HPDE6-E6E7 (cell line): ENCODE measurements at regions not wholly inside any gene's neighbourhood (a gene's known extent, or its start where the extent isn't known, plus 50 kb on each side); places are given as distances from the start of the nearest gene placed in this dataset.
"Not testable (repeated sequence)": the region's sequence is repeated elsewhere in the genome, so short reads cannot be mapped to it uniquely, and the experiment has no call there.

Source experiments
- DNase-seq: peaks from one replicate; pipeline ENCODE4 v3.0.0; 2011; ENCODE audit warnings: missing footprints; ENCODE audit errors: extremely low spot score

DNA sequence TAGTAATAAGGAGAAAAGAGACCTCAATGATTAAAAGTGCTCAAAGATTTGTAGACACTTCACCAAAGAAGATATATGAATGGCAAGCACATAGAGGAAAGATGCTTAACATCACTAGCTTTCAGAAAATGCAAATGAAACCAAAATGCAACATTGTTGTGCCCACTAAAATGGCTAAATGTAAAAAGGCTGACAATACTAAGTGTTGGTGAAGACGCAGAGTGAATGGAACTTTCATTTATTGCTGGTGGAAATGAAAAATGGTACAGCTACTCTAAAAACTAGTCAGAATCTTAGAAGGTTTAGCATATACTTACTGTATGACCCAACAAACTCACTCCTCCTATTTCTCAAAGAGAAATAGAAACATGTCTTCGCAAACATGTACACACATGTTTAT, 212.9 kb upstream of the PITRM1 start:
- no peak for DNase-seq

DNA sequence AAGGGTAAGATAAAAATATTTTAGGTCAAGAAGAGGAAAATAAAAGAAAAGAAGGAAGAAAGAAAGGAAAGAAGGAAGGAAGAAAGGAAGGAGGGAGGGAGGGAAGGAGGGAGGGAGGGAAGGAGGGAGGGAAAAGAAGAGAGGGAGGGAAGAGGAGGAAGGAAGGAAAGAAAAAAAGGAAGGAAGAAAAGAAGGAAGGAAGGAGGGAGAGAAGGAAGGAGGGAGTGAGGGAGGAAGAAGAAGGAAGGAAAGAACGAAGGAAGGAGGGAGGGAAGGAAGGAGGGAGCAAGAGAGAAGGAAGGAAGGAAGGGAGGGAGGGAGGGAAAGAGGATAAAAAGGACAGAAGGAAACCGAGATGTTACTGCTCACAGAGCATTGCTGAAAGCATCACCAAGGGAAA, 209.5 kb upstream of the PITRM1 start:
- DNase-seq, result no peak

DNA sequence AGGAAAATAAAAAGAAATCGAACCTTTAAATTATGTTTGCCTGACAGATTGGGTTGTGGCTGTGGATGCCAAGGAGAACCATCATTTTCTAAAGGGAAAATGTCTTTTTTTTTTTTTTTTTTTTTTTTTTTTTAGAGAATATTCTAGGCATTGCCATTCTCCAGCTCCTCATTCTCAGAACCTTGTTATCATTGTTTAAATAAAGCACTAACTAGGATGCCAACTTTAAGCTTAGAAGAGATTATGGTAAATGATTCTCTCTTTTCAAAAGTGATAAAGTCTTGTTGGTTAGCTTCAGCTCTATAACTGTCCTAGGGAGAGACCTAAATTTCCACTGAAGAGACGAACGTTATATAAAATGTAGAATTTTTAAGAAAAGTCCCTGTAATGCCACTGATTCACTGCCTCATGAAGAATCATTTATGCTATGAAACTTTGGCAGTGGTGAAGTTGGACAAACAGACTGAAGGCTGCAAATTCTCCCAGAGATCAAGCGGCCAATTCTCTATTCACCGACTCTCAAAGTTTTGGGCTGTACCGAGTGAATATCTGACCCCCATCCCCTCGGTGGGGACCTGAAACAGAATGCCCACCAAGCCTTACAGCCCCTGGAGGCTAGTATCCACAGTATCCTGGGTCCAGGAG, 207.9 kb upstream of the PITRM1 start:
- DNase-seq, result no peak

GRCh38 chr10:3376631-3377030, 204.0 kb upstream of the PITRM1 start:
- DNase-seq, result no peak

DNA sequence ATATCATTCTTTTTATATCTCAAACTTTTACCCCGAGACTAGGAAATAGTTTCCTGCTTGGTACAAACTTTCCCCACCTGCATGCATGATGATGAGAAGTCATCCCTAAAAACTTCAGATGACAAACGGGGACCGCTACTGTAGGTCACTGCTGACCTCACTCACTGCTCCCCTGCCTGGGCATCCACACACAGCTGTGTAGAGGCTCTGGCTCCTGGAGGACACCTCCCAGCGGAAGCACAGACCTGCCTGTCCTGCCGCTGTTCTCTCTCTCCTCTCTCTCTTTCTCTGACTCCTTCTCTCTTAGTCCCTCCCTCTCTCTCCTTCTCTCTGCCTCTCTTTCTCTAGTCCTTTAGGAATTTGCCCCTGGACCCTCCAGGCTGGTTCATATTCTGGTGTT, 202.9 kb upstream of the PITRM1 start:
- no peak for DNase-seq

DNA sequence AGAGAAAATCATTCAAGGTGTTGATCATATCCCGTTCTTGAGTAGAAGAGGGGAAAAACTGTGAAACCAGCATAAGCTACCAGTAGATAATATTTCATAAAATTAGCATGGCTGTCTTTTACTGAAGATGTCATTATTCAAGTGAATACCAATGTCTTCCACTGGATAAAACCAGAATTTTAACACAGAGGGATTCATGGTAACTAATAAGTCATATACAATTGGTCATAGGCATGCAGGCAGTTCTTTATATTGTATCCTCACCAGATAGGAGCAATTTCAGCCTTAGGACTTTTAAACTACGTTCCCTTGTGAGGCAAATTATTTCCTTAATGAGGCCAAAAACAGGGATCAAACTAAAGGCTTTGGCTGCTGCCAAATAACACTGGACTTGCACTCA, 202.3 kb upstream of the PITRM1 start:
- no peak for DNase-seq

DNA sequence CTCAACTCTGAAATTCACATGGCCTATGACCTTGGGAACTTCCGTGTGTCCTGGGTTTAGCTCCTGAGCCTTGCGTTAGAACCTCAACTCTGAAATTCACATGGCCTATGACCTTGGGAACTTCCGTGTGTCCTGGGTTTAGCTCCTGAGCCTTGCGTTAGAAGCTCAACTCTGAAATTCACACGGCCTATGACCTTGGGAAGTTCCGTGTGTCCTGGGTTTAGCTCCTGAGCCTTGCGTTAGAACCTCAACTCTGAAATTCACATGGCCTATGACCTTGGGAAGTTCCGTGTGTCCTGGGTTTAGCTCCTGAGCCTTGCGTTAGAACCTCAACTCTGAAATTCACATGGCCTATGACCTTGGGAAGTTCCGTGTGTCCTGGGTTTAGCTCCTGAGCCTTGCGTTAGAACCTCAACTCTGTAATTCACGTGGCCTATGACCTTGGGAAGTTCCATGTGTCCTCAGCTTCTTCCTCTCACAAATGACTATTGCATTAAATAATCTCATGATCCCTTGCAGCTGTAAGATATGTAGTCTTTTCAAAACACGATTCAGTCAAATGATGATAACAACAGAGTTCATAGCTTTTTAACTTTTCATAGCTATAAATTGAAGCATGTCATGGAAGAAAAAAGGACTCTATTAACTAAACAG, 200.9 kb upstream of the PITRM1 start:
- not testable (repeated sequence) for DNase-seq

GRCh38 chr10:3372281-3372680, 199.7 kb upstream of the PITRM1 start:
- DNase-seq, result no peak

- not testable (repeated sequence) for DNase-seq
Observed at GRCh38 chr10:3371624-3372023, 199.0 kb upstream of the PITRM1 start.

DNA sequence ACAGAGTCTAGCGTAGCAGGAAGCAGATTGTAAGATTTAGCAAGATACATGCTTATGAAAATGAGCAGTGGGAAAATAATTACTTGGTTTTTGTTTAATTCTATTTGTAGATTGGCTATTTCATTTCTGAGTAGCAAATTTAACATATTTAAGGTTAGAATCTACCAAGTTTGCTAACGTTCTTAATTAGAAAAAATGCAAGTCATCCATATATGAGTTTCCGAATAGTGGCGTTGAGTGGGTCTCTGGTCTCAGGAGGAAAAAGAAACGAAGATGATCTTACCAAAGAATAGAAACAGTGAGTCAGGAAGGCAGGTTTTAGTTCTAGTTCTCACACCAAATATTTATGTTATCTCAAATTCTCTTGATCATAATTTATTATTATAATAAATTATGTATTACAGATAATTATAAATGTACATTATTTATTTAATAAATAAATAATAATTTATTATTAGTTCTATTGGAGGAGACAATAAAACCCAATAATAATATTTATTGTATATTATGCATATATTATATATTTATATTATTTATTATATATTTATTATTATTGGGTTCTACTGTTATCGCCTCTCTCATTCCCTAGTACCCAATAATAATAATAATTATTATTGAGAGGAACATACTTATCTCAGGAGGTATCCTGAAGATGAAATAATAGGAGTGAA, 194.3 kb upstream of the PITRM1 start:
- no peak for DNase-seq

- DNase-seq, result no peak
Observed at GRCh38 chr10:3366043-3366442, 193.5 kb upstream of the PITRM1 start.

- peak; percentile 4 for DNase-seq
Observed at GRCh38 chr10:3365630-3366029, 193.0 kb upstream of the PITRM1 start.

GRCh38 chr10:3364768-3365480, 192.3 kb upstream of the PITRM1 start:
- no peak for DNase-seq

- DNase-seq, result no peak
Observed at GRCh38 chr10:3363311-3364045, 190.9 kb upstream of the PITRM1 start.

DNA sequence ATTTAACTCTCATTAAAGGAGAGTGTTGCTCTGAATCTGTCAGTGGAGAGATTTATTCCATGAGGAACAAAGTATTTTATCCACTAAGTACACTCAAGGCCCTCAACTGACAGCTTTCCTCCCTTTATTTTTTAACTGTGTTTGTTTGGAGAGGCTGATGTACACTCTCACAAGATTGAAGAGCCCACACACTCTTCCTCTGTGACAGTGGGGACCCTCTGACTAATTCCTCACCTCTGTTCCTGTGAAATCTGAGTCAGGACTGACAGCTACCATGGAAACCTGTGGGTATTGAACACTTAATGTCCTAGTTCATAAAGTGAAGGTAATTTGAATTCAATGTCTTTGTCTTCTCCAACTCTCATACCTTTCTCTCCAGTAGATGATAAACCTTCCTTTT, 189.8 kb upstream of the PITRM1 start:
- DNase-seq, result no peak

- no peak for DNase-seq
Observed at GRCh38 chr10:3361640-3362039, 189.1 kb upstream of the PITRM1 start.

GRCh38 chr10:3357737-3358136, 185.2 kb upstream of the PITRM1 start:
- DNase-seq, result no peak

- no peak for DNase-seq
Observed at GRCh38 chr10:3355536-3355935, 183.0 kb upstream of the PITRM1 start.

DNA sequence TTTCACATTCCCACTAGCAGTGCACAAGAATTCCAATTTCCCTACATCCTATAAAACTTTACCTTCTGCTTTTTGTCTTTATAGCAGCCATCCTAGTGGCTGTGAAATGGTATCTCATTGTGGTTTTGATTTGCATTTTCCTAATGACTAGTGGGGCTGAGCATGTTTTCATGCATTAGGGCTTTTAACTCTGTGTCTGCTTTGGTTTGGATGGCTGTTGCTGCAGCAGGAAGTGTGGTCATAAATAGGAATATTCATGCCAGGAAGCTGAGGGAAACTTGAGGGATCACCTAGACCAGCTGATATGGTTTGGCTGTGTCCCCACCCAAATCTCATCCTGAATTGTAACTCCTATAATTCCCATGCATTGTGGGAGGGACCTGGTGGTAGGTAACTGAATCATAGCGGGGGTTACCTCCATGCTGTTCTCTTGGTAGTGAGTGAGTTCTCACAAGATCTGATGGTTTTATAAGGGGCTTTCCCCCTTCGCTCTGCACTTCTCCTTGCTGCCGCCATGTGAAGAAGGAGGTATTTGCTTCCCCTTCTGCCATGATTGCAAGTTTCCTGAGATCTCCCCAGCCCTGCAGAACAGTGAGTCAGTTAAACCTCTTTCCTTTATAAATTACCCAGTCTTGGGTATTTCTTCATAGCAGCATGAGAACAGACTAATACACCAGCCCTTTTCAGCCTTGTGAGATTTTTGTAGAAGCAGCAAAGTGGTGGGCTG, 181.8 kb upstream of the PITRM1 start:
- DNase-seq, result no peak

DNA sequence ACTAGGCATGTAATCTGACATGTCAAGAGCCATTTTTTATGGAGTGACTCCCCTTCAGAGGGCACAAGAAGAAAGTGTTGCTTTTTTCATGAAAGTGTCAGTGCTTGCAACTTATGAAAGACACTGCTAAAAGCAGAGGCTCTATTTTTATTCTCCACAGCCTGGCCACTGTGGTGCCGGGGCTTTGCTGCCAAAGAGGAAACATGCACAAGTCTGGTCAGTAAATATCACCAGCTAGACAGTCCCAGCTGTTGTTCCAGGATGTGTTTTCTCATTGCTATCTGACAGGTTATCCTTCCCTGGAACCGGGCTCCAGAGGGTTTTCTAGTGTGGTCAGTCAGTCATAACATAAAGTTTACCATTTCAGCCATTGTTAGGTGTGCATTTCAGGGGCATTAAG, 180.7 kb upstream of the PITRM1 start:
- DNase-seq, result no peak

DNA sequence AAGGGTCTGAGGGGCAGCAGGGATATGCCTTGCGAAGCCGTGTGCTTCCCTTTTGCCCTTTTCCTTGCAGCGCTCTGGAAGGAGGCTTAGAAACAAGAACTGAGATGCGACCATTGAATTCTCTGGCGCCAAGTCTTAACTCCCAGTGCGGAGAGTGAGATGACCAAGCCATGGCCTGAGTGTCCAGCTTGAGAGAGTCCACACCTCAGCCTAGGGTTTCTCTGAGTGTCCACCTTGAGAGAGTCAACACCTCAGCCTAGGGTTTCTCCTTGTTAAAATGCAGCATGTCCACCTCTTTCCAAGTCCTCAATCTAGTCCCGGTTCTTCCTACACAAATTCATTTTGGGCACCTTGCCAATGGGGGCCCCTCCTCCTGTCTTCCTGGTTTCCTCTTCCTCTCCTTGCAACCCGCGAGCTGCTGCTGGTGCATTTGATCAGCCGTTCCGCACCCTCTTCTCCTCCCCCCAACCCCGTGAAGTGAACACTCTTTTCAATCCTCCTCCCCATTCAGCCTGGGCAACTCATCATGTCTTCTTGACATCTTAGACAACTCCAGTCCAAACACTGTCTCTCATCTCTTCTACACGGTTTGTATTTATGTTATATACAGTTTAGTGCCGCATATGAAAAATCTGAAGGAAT, 178.2 kb upstream of the PITRM1 start:
- no peak for DNase-seq
